HL-60 (cell line): ENCODE measurements at regions not wholly inside any gene's neighbourhood (a gene's known extent, or its start where the extent isn't known, plus 50 kb on each side); places are given as distances from the start of the nearest gene placed in this dataset.
"Not testable (repeated sequence)": the region's sequence is repeated elsewhere in the genome, so short reads cannot be mapped to it uniquely, and the experiment has no call there.

Source experiments
- DNase-seq, 2 experiments: peaks; one replicate each; pipeline ENCODE4 v3.0.0-alpha.2; 2010 to 2020; ENCODE audit warnings: low read depth in 1 of 2, low spot score in 1 of 2
- H3K27ac ChIP-seq: fragments of 250-450 bp; sonication (Bioruptor Pico); replicated peaks from 2 replicates; pipeline ENCODE4 v1.5.1; 2020; ENCODE audit warnings: mild to moderate bottlenecking, moderate library complexity
- H3K27me3 ChIP-seq: fragments of 250-450 bp; sonication (Bioruptor Pico); 2 replicates; pipeline ENCODE4 v1.5.1; 2021; ENCODE audit warnings: mild to moderate bottlenecking, moderate library complexity; ENCODE audit not compliant: insufficient read depth, poor library complexity, severe bottlenecking
- H3K4me3 ChIP-seq: replicated peaks from 2 replicates; pipeline ENCODE4 v1.5.1; 2011; ENCODE audit warnings: mild to moderate bottlenecking, control low read depth, low read length; ENCODE audit not compliant: insufficient read depth
- GABPA ChIP-seq: IDR thresholded peaks from 2 replicates; pipeline ENCODE4 v1.6.1; 2012; ENCODE audit warnings: low read depth
- POLR2AphosphoS5 ChIP-seq: IDR thresholded peaks from 2 replicates; pipeline ENCODE4 v1.6.1; 2012; ENCODE audit warnings: low read depth
- SPI1 ChIP-seq: IDR thresholded peaks from 2 replicates; pipeline ENCODE4 v1.6.1; 2012; ENCODE audit warnings: low read depth, mild to moderate bottlenecking, borderline replicate concordance
- TF ChIP-seq, protein P1 (sequence below): IDR thresholded peaks from one replicate; pipeline ENCODE4 v1.5.1; 2011; ENCODE audit warnings: low read length, control low read depth, inconsistent platforms; ENCODE audit not compliant: insufficient read depth
- TF ChIP-seq, protein P2 (sequence below): IDR thresholded peaks from 2 replicates; pipeline ENCODE4 v1.6.1; 2012; ENCODE audit warnings: low read depth; ENCODE audit not compliant: insufficient replicate concordance

DNA sequence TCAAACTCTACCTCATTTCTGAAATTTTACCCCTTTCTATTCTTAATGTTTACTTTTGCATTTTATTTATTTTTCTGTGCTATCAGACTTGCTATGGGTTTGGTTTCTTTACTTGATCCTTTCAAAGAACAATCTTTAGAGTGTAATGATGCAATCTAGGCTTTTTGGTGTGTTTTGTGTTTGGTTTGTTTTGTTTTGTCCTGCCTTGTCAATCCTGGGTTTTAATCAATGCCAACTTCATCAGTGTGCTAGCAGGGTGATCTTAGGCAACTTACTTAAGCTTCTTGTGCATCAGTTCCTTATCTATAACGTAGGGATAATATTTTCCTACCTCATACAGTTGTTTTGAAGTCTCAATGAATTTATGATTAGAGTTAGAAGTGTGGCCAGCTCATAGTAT, 350.4 kb downstream of the NR4A2 start:
- TF ChIP-seq, protein P1, sequence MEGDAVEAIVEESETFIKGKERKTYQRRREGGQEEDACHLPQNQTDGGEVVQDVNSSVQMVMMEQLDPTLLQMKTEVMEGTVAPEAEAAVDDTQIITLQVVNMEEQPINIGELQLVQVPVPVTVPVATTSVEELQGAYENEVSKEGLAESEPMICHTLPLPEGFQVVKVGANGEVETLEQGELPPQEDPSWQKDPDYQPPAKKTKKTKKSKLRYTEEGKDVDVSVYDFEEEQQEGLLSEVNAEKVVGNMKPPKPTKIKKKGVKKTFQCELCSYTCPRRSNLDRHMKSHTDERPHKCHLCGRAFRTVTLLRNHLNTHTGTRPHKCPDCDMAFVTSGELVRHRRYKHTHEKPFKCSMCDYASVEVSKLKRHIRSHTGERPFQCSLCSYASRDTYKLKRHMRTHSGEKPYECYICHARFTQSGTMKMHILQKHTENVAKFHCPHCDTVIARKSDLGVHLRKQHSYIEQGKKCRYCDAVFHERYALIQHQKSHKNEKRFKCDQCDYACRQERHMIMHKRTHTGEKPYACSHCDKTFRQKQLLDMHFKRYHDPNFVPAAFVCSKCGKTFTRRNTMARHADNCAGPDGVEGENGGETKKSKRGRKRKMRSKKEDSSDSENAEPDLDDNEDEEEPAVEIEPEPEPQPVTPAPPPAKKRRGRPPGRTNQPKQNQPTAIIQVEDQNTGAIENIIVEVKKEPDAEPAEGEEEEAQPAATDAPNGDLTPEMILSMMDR, result no peak
- TF ChIP-seq SPI1, result no peak
- TF ChIP-seq, protein P2, sequence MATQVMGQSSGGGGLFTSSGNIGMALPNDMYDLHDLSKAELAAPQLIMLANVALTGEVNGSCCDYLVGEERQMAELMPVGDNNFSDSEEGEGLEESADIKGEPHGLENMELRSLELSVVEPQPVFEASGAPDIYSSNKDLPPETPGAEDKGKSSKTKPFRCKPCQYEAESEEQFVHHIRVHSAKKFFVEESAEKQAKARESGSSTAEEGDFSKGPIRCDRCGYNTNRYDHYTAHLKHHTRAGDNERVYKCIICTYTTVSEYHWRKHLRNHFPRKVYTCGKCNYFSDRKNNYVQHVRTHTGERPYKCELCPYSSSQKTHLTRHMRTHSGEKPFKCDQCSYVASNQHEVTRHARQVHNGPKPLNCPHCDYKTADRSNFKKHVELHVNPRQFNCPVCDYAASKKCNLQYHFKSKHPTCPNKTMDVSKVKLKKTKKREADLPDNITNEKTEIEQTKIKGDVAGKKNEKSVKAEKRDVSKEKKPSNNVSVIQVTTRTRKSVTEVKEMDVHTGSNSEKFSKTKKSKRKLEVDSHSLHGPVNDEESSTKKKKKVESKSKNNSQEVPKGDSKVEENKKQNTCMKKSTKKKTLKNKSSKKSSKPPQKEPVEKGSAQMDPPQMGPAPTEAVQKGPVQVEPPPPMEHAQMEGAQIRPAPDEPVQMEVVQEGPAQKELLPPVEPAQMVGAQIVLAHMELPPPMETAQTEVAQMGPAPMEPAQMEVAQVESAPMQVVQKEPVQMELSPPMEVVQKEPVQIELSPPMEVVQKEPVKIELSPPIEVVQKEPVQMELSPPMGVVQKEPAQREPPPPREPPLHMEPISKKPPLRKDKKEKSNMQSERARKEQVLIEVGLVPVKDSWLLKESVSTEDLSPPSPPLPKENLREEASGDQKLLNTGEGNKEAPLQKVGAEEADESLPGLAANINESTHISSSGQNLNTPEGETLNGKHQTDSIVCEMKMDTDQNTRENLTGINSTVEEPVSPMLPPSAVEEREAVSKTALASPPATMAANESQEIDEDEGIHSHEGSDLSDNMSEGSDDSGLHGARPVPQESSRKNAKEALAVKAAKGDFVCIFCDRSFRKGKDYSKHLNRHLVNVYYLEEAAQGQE, result no peak
- no peak for TF ChIP-seq GABPA
- no peak for DNase-seq

DNA sequence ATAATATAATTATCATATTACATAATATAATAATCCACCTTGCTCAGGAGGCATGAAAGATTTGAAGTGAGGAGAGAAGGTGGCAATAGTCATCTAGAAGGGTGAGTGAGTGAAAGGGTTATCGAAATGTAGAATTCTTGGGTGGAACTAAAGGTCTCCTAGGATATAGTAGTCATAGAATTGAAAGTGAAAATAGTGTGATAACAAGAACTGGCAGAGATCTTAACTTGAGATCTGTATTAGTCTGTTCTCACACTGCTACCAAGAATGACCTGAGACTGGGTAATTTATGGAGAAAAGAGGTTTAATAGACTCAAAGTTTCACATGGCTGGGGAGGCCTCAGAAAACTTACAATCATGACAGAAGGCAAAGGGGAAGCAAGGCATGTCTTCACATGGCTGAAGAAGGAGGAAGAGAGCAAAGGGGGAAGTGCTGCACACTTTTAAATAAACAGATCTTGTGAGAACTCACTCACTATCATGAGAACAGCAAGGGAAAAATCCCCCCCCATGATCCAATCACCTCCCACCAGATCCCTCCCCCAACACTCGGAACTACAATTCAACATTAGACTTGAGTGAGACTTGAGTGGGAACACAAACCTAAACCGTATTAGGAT, 351.5 kb downstream of the NR4A2 start:
- DNase-seq, result peak; percentile 15 to 57
- TF ChIP-seq GABPA, result no peak
- TF ChIP-seq SPI1, result peak; percentile 95
- H3K27ac ChIP-seq, result no peak overlapping the region

More for the DNA sequence above, 350.4 kb downstream of the NR4A2 start:
- Histone ChIP-seq H3K4me3 (no peak overlapping the region), H3K27ac (no peak overlapping the region), H3K27me3 (no peaks in the 10 kb centered on the region)

DNA sequence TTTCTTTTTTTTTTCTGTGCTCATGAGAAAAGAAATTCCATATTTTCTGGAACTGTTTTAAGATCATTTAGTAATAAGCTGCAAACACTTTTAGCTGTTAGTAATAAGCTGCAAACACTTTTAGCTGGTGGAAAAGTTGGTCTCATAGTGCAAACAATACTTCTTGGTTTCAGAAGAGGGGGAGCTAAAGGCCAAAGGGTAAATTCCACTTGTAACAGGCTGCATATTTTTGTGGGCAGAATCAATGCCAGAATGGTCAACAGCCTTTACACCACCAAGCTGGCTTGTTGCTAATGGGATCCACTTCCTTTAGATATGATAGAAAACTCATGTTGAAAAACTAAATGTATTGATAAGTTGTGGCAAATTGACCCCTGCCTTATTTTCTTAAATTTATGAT, 356.8 kb downstream of the NR4A2 start:
- H3K27ac ChIP-seq, result no peak overlapping the region
- H3K4me3 ChIP-seq, result no peak overlapping the region
- peaks cover 3% of the 10 kb centered on the region for H3K27me3 ChIP-seq
- DNase-seq, result no peak
- TF ChIP-seq, protein P2, result no peak

More for the DNA sequence above, 351.5 kb downstream of the NR4A2 start:
- H3K4me3 ChIP-seq, result no peak overlapping the region
- H3K27me3 ChIP-seq, result no peaks in the 10 kb centered on the region

DNA sequence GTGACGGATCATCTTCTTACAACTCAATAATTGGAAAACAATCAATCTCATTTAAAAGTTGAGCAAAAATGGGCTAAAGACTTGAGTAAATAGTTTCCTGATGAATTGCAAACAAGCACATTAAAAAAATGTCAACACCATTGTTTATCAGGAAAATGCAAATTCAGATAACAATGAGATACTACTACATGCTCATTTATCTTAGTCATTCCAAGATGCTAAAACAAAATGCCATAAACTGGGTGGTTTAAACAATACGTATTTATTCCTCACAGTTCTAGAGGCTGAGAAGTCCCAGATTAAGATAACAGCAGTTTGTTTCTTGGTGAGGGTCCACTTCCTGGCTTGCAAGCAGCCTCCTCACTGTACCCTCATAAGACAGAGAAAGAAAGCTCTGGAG, 359.6 kb downstream of the NR4A2 start:
- TF ChIP-seq GABPA, result no peak
- no peak for TF ChIP-seq SPI1
- TF ChIP-seq POLR2AphosphoS5, result no peak
- H3K27me3 ChIP-seq, result peaks cover 3% of the 10 kb centered on the region
- no peak overlapping the region for H3K27ac ChIP-seq
- no peak overlapping the region for H3K4me3 ChIP-seq
- DNase-seq, result no peak

DNA sequence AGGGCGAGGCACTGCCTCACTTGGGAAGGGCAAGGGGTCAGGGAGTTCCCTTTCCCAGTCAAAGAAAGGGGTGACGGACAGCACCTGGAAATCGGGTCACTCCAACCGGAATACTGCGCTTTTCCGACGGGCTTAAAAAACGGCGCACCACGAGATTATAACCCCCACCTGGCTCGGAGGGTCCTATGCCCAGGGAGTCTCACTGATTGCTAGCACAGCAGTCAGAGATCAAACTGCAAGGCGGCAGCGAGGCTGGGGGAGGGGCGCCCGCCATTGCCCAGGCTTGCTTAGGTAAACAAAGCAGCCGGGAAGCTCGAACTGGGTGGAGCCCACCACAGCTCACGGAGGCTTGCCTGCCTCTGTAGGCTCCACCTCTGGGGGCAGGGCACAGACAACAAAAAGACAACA, 366.5 kb downstream of the NR4A2 start:
- not testable (repeated sequence) for DNase-seq, H3K27ac ChIP-seq, H3K4me3 ChIP-seq, H3K27me3 ChIP-seq

DNA sequence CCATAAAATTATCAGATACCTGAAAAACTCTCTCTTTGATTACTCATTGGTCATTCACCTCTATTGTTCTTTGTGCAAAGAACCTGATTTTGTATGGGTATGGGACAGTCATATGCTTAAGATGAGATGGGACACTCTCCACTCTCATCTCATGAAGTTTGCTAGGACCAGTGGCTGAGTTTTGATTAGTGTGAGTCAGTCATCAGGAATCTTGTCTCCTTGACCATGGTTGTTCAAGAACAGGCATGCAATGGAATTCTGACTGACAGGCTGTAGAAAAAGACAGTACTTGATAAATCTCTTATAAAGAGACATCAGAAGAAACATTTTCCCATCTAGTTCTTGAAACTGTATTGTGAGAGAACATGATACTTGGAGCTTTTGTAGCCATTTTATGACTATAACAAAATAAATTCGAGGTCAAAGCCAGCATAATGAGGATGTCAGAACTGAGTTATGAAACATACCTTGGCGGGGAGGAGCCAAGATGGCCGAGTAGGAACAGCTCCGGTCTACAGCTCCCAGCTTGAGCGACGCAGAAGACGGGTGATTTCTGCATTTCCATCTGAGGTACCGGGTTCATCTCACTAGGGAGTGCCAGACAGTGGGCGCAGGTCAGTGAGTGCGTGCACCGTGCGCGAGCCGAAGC, 367.0 kb downstream of the NR4A2 start:
- no peak overlapping the region for H3K4me3 ChIP-seq
- H3K27ac ChIP-seq, result no peak overlapping the region
- TF ChIP-seq GABPA, result no peak
- TF ChIP-seq SPI1, result no peak
- TF ChIP-seq, protein P1, result no peak
- no peak for DNase-seq
- H3K27me3 ChIP-seq, result no peaks in the 10 kb centered on the region
